ENCODE measurements at regions not wholly inside any gene's neighbourhood (a gene's known extent, or its start where the extent isn't known, plus 50 kb on each side); places are given as distances from the start of the nearest gene placed in this dataset.

GRCh38 chr13:63026285-63026797, 1610.7 kb upstream of the PCDH20 start:
- TF ChIP-seq, protein P1, sequence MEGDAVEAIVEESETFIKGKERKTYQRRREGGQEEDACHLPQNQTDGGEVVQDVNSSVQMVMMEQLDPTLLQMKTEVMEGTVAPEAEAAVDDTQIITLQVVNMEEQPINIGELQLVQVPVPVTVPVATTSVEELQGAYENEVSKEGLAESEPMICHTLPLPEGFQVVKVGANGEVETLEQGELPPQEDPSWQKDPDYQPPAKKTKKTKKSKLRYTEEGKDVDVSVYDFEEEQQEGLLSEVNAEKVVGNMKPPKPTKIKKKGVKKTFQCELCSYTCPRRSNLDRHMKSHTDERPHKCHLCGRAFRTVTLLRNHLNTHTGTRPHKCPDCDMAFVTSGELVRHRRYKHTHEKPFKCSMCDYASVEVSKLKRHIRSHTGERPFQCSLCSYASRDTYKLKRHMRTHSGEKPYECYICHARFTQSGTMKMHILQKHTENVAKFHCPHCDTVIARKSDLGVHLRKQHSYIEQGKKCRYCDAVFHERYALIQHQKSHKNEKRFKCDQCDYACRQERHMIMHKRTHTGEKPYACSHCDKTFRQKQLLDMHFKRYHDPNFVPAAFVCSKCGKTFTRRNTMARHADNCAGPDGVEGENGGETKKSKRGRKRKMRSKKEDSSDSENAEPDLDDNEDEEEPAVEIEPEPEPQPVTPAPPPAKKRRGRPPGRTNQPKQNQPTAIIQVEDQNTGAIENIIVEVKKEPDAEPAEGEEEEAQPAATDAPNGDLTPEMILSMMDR (IDR thresholded peaks at IDR 0.05): no peak
- no peak for TF ChIP-seq POLR2A (IDR thresholded peaks at IDR 0.05)
